ENCODE measurements at regions not wholly inside any gene's neighbourhood (a gene's known extent, or its start where the extent isn't known, plus 50 kb on each side); places are given as distances from the start of the nearest gene placed in this dataset.

- no peak for DNase-seq
Measured at GRCh38 chr5:74112372-74113195, 486.6 kb downstream of the ARHGEF28 start.

- DNase-seq = no peak
Measured at GRCh38 chr5:74111764-74112163, 485.8 kb downstream of the ARHGEF28 start.

- DNase-seq = no peak
Measured at GRCh38 chr5:74109344-74109743, 483.3 kb downstream of the ARHGEF28 start.

DNA sequence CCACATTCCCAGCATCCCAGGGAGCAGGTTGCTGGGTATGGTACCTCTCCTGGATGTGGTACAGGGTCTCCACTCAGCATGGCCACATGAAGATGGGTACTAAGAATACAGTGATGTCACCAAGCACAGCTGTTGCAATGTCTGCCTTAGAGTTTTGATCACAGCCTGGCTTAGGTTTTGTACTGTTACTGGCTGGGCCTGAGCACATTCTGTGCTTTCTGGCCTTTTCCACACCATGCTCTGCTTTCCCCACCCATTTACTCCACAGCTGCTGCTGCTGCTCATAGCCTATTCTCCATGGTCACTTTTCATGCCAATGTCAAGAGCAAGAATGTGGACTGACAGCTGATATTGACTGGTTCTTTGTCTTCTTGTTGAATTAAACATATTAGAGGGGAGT lies 481.9 kb downstream of the ARHGEF28 start:
- DNase-seq = no peak

DNA sequence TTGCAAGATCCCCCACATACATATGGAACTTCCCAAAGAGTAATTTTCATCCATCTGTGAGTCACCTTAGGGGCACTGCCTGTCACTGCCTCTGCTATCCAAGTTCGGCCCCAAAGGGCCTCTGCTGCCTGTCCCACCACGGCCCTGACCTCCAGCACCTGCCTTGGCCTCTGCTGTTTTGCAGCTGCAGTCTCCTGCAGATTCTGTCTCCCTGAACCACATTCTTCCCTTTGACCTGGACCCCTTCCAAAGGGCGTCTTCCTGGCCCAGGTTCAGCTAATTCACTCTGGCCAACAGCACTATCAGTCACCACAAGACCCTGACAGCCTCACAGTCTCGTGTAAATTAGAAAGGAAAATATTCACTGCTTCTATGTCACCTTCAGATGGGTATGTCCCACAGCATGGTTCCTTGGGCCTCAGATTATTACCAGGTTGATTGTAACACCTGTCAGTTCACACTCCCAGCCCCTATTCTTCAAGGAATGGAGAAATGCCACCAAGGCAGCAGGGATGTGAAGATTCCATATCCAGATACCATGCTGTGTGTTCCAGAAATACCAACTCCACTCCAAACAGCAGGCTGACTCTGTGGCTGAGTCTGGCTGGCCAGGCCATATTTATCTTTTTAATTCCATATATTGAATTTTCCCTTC lies 479.3 kb downstream of the ARHGEF28 start:
- DNase-seq = no peak

DNA sequence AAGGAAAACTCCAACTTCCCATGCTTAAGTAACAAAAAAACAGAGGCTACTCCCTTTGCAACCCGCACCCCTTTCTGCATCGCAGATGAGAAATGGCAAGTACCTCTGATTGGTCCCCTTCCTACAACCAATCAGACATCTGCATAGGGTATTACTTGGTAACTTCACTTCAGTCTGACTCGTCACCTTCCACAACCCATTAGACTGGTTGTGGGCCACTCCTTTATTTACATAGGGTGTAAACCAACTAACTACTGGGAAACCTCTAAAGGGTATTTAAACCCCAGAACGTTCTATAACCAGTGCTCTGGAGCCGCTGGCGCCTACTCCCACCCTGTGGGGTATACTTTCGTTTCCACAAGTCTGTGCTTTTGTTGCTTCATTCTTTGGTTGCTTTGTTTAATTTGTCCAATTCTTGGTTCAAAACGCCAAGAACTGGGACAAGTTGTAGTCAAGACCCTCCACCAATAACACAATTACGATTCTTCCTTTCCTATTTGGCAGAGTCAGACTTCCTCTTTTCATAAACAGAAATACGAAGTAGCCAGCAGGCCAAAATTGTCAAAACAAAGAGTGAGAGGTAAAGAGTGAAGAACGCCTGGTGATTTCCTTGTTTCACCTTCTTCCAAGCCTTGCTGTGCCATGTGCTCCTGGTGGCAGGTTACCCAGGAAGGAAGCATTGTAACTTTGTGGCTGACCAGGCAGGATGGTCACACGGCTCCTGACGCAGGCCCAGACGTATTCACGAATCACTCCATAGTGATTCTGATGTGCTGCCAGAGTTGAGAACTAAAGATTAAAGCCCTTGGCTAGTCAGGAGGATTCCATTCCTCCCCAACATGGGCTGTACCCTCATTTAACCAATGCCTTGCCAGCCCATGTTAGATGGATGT lies 477.4 kb downstream of the ARHGEF28 start:
- DNase-seq = no peak

DNA sequence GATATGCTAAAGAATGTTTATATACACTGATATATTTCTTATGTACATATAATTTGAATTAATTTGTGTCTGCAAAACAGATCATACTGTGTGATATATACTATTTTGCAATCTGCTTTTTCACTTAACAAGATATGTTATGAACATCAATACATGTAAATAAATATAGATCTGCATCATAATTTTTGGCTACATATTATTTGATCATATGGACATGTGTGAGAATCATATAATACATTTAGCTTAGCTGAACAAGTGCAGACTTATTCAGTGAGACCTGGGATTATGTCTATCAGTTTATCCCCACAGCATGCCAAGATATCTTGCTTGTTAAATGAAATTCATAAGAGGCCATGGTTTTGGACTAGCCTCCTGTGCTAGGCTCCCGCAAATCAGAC lies 474.3 kb downstream of the ARHGEF28 start:
- DNase-seq = no peak

GRCh38 chr5:74099538-74100267 lies 473.7 kb downstream of the ARHGEF28 start:
- DNase-seq = no peak

DNA sequence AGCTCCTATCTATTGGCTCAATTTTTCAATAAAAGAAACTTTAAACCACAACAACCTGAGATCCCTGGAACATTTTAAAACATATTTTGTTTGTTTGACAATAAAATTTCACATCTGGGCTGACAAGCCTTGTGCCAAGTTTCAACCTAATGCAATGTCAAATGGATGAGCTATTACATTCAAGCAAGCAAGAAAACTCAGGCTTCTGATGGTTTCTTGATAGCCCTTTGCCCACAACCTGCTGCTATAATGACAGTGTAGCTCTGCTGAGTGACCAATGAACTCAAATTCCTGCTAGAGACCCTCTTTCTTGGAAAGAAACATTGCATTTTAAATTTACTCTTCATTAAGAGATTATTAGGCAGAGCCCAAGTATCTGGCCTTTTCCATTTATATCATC lies 472.9 kb downstream of the ARHGEF28 start:
- no peak for DNase-seq

- DNase-seq = no peak
Measured at GRCh38 chr5:74098456-74098855, 472.5 kb downstream of the ARHGEF28 start.

- DNase-seq = no peak
Measured at GRCh38 chr5:74096325-74096724, 470.3 kb downstream of the ARHGEF28 start.

DNA sequence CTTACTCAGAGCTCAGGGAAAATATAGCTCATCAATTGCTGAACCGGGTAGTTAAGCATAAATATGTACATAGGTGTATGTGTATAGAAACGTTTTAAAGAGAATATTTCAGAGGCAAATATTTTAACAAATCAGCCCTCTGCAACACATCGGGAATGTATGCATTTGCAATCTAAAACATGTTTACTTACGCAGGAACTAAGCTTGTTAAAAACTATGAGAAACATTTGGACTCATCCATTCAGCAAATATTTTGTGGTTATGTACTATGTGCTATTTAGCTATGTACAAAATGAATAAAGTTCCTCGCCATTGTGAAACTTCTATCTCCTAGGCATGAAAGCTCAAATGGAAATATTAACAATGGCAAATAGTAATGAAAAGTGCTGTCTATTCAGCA lies 469.9 kb downstream of the ARHGEF28 start:
- DNase-seq = no peak

DNA sequence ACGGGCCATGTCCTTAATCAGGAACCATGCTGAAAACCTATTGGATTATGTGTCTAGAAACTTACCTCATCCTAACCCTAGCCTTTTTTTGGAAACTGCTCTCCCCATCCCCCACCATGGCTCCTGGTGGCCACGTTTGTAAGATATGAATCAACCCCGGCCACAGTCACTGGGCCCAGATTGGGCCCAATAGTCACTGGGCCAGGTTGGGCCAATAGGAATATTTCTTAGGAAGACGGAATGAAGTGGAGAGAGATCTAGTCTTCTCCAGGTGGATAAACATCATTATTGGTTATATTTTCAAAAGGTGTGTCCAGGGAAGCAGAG lies 468.7 kb downstream of the ARHGEF28 start:
- no peak for DNase-seq

GRCh38 chr5:74094096-74094781 lies 468.2 kb downstream of the ARHGEF28 start:
- no peak for DNase-seq

DNA sequence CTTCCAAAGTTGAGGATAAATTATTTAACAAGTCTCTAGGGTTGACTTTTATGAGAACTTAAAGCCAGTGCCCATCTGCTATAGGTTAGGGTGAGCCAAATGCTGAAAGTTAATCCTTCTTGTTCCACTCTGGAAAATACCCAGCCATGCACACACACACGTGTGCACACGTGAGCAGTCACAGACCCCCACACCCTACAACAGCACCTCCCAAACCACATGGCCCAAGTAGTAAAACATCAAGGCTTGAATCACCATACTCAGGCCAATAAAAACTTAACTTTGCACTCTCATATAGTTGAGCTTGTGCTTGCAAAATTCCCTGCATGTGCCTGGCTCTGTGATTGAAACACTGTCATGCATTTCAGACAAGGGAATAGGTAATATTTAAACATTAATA lies 467.6 kb downstream of the ARHGEF28 start:
- no peak for DNase-seq

DNA sequence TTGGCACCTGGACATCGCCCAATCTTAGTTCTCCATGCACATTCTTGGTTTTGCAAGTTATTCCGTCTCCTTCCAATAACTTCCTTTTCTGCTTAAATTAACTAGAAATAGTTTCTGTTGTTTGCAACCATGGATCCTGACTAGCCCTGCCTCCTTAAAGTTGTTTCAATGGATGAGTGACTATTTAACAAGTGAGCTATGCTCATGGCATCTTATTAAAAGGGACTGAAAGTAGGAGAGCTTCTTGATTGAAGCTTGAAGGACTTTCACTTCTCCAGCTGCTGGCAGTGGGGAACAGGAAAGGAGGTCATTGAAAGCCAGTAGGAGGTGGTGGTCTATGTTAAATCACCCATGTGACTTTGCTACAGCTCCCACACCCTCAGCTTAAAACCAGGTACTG lies 466.8 kb downstream of the ARHGEF28 start:
- DNase-seq = no peak

GRCh38 chr5:74085782-74086181 lies 459.8 kb downstream of the ARHGEF28 start:
- DNase-seq = no peak

GRCh38 chr5:74085186-74085585 lies 459.2 kb downstream of the ARHGEF28 start:
- DNase-seq = no peak

GRCh38 chr5:74083096-74083791 lies 457.2 kb downstream of the ARHGEF28 start:
- no peak for DNase-seq

- DNase-seq = no peak
Measured at GRCh38 chr5:74082512-74083055, 456.6 kb downstream of the ARHGEF28 start.

DNA sequence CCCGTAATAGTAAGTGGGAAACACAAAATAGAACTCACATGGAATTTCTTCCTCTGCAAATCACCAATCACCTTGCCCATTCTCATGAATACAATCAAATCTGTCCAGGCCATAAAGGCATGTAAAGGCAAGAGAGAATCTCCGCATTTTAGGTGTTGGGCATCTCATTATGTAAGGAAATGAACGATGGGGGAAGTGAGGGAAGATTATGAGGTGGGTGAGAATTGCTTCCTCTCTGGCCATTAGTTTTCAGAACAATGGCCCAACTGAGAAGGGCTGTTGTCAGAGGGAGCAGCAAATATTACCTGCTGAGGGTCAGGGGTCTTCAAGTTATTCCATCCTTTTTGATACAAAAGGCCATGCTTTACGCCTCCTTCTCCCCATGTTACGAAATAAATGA lies 455.1 kb downstream of the ARHGEF28 start:
- no peak for DNase-seq

Measured in occipital lobe (tissue), 1 donor.